ENCODE measurements at regions not wholly inside any gene's neighbourhood (a gene's known extent, or its start where the extent isn't known, plus 50 kb on each side); places are given as distances from the start of the nearest gene placed in this dataset.

DNA sequence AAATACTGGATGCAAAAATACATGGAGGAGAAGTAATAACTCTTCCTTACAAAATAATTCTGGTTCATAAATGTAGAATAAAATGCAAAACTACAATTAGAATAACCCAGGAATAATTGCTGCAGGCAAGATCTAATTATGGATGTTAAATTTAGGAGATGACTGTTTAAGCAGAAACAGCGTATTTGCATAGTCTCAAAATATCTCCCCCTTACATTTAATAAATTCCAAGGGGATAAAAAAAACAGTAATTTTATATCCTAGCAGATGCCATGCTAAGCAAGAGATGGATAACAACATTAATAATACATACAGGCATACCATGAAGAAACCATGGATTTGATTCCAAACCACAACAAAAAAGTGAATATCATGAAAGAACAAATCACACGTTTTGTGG is 1253.1 kb upstream of the MIR17HG start:
- no peak overlapping the region for H3K4me3 ChIP-seq (ENCODE audit: low read depth in 1 of 5, low read length in 5 of 5)
- peaks cover 0 to 7% (median 7%) of the 10 kb centered on the region in 5 donors for H3K9me3 ChIP-seq (ENCODE audit: control insufficient read depth in 5 of 5, low read length in 5 of 5)
- no peak overlapping the region for H3K27ac ChIP-seq (ENCODE audit: low read depth, low read length)
- no peaks in the 10 kb centered on the region for H3K36me3 ChIP-seq (ENCODE audit: control insufficient read depth in 5 of 5, insufficient read depth in 5 of 5, low read length in 5 of 5)
- no peaks in the 10 kb centered on the region for H3K27me3 ChIP-seq (ENCODE audit: control insufficient read depth in 5 of 5, insufficient read depth in 4 of 5, low read length in 5 of 5)
- H3K4me1 ChIP-seq (ENCODE audit: control insufficient read depth in 5 of 5, insufficient read depth in 5 of 5, low read length in 5 of 5): no peaks in the 10 kb centered on the region
- H3K9ac ChIP-seq (ENCODE audit: low read length in 5 of 5): no peak overlapping the region

DNA sequence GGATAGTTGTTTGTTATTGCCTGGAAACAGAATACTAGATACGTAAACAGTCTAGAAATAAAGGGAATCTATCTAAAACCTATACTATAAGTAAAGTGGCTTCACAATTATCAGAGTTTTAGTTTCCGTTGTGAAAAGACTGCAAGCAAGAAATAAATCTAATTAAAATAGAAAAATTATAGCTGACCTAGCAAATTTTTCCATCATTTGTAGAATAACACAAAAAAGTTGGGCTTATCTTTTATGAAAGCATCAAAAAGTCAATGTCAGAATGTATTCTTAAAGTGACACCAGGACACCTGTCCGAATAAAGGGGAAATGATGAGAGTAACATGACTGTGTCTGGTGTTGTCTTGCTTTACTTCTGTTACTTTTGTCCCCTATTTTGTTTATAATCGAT is 1248.9 kb upstream of the MIR17HG start:
- no peak overlapping the region for H3K27ac ChIP-seq (ENCODE audit: low read depth, low read length)
- no peaks in the 10 kb centered on the region for H3K4me1 ChIP-seq (ENCODE audit: control insufficient read depth in 5 of 5, insufficient read depth in 5 of 5, low read length in 5 of 5)
- H3K9ac ChIP-seq (ENCODE audit: low read length in 5 of 5): no peak overlapping the region
- no peaks in the 10 kb centered on the region for H3K36me3 ChIP-seq (ENCODE audit: control insufficient read depth in 5 of 5, insufficient read depth in 5 of 5, low read length in 5 of 5)
- H3K9me3 ChIP-seq (ENCODE audit: control insufficient read depth in 5 of 5, low read length in 5 of 5): peaks cover 0 to 10% (median 7%) of the 10 kb centered on the region in 5 donors
- H3K27me3 ChIP-seq (ENCODE audit: control insufficient read depth in 5 of 5, insufficient read depth in 4 of 5, low read length in 5 of 5): no peaks in the 10 kb centered on the region
- no peak overlapping the region for H3K4me3 ChIP-seq (ENCODE audit: low read depth in 1 of 5, low read length in 5 of 5)

DNA sequence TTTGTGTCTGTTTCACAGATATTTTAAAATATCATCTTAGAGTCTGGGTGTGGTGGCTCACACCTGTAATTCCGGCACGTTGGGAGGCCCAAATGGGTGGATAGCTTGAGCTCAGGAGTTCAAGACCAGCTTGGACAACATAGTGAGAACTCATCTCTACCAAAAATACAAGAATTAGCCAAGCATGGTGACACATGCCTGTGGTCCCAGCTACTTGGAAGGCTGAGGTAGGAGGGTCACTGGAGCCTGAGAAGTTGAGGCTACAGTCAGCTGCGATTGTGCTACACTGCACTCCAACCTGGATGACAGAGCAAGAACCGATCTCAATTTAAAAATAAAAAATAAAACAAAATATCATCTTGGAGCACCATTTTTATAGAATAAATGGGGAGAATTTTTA is 1247.6 kb upstream of the MIR17HG start:
- Histone ChIP-seq H3K9ac (ENCODE audit: low read length in 5 of 5) (no peak overlapping the region), H3K9me3 (ENCODE audit: control insufficient read depth in 5 of 5, low read length in 5 of 5) (peaks cover 0 to 12% (median 7%) of the 10 kb centered on the region in 5 donors), H3K36me3 (ENCODE audit: control insufficient read depth in 5 of 5, insufficient read depth in 5 of 5, low read length in 5 of 5) (no peaks in the 10 kb centered on the region), H3K4me3 (ENCODE audit: low read depth in 1 of 5, low read length in 5 of 5) (no peak overlapping the region), H3K27me3 (ENCODE audit: control insufficient read depth in 5 of 5, insufficient read depth in 4 of 5, low read length in 5 of 5) (no peaks in the 10 kb centered on the region), H3K4me1 (ENCODE audit: control insufficient read depth in 5 of 5, insufficient read depth in 5 of 5, low read length in 5 of 5) (no peaks in the 10 kb centered on the region), H3K27ac (ENCODE audit: low read depth, low read length) (no peak overlapping the region)

DNA sequence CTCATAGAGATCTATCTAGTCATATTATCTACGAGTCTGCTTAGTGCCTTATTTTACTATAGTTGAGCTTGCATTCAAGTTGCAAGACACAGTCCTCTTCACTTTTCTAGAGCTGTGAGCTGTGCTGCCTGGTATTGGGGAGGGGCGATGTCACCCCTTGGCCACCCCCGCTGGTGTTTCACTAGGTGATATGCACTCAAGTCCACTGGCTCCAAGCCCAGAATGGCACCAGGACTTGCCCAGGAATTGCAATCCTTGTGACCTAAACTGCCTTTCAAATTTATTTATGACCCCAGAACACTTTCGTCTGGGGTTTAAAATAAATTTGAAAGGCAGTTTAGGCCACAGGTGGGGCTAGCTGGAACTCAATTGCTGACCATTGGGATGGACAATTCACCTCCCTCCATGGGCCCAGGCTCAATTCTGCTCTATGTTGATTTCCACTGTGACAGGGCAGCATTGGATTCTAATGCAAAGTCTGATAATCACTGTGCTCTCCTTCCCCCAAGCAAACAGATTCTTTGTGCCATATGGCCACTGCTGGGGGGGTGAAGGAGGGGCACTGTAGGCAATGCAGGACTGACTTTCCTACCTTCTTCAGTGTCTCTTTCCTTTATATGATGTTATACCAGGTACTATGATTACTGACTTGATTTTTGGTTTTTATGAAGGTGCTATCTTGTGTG is 1244.2 kb upstream of the MIR17HG start:
- H3K4me1 ChIP-seq (ENCODE audit: control insufficient read depth in 5 of 5, insufficient read depth in 5 of 5, low read length in 5 of 5): no peaks in the 10 kb centered on the region
- H3K27me3 ChIP-seq (ENCODE audit: control insufficient read depth in 5 of 5, insufficient read depth in 4 of 5, low read length in 5 of 5): no peaks in the 10 kb centered on the region
- no peaks in the 10 kb centered on the region for H3K36me3 ChIP-seq (ENCODE audit: control insufficient read depth in 5 of 5, insufficient read depth in 5 of 5, low read length in 5 of 5)
- no peak overlapping the region for H3K27ac ChIP-seq (ENCODE audit: low read depth, low read length)
- no peak overlapping the region for H3K9ac ChIP-seq (ENCODE audit: low read length in 5 of 5)
- H3K9me3 ChIP-seq (ENCODE audit: control insufficient read depth in 5 of 5, low read length in 5 of 5): peaks cover 0 to 7% (median 0%) of the 10 kb centered on the region in 5 donors
- no peak overlapping the region for H3K4me3 ChIP-seq (ENCODE audit: low read depth in 1 of 5, low read length in 5 of 5)

DNA sequence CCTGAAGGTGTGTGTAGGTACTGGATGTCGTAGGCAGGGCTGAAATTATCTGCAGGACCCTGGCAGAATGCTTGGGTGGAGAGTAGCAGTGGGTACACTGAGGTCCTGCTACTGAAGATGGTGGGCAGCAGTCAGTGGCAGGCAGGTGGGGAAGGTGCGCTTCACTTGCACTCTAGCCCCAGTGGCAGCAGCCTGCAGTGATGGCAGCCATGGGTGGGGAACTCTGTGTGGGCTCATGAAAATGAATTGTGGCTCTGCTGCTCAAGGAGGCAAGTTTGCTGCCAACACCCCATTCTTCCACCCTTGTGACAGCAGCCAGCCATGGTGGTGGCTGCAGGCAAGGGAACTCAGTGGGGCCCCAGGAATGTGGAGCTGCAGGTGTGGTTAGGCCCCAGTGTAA is 1242.7 kb upstream of the MIR17HG start:
- H3K36me3 ChIP-seq (ENCODE audit: control insufficient read depth in 5 of 5, insufficient read depth in 5 of 5, low read length in 5 of 5): no peaks in the 10 kb centered on the region
- no peak overlapping the region for H3K4me3 ChIP-seq (ENCODE audit: low read depth in 1 of 5, low read length in 5 of 5)
- H3K27ac ChIP-seq (ENCODE audit: low read depth, low read length): no peak overlapping the region
- H3K4me1 ChIP-seq (ENCODE audit: control insufficient read depth in 5 of 5, insufficient read depth in 5 of 5, low read length in 5 of 5): no peaks in the 10 kb centered on the region
- H3K27me3 ChIP-seq (ENCODE audit: control insufficient read depth in 5 of 5, insufficient read depth in 4 of 5, low read length in 5 of 5): no peaks in the 10 kb centered on the region
- H3K9ac ChIP-seq (ENCODE audit: low read length in 5 of 5): no peak overlapping the region
- peaks cover 0 to 7% (median 0%) of the 10 kb centered on the region in 5 donors for H3K9me3 ChIP-seq (ENCODE audit: control insufficient read depth in 5 of 5, low read length in 5 of 5)

DNA sequence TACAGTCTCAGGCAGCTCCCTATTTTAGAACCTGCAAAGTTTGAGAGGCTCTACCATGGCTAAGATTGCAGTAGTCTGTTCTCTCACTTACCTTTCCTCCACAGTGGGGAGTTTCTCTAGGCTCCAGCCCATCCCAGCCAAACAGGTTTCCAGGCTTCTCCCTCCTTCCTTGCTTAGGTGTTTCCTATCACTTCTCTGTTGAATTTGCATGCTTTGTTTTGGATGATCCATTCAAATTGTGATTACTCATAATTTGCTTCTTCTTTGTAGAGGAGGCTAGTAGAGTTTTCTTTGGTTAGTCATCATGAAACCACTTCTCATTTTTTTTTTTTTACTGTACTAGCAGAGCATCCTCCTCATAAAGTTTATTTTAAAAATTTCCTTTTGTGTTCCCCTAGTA is 1242.2 kb upstream of the MIR17HG start:
- Histone ChIP-seq H3K27ac (ENCODE audit: low read depth, low read length) (no peak overlapping the region), H3K9ac (ENCODE audit: low read length in 5 of 5) (no peak overlapping the region), H3K4me3 (ENCODE audit: low read depth in 1 of 5, low read length in 5 of 5) (no peak overlapping the region), H3K27me3 (ENCODE audit: control insufficient read depth in 5 of 5, insufficient read depth in 4 of 5, low read length in 5 of 5) (no peaks in the 10 kb centered on the region), H3K9me3 (ENCODE audit: control insufficient read depth in 5 of 5, low read length in 5 of 5) (peaks cover 0 to 7% (median 0%) of the 10 kb centered on the region in 5 donors), H3K4me1 (ENCODE audit: control insufficient read depth in 5 of 5, insufficient read depth in 5 of 5, low read length in 5 of 5) (no peaks in the 10 kb centered on the region), H3K36me3 (ENCODE audit: control insufficient read depth in 5 of 5, insufficient read depth in 5 of 5, low read length in 5 of 5) (no peaks in the 10 kb centered on the region)

DNA sequence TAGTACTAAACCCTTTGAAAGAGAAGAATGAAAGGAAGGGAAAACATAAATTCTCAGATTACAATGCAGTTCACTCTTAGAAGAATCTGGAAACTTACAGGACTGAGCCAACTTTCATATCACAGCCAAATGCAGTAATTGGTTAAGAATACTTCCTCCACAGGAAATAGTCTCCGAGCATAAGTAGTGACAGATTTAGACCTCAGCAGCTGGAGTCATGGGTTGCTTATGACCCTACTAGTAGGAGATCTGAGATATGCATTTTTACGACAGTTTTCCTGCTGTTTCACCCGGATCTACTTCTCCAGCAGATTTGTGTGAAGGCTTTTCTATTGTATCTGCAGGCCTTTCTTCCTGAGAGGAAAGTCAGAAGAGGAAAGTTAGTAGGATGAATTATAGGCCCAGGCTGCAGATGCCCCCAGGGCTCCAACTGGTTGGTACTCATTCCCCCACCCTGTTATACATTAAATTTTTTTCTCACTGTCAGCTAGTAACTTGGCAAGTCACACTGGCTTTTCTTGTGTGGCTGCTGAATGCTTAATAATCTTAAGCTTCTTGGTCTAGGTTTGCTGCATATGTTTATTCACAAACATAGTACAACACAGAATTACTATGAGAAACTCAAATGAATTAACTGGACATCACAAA is 1241.5 kb upstream of the MIR17HG start:
- Histone ChIP-seq H3K4me1 (ENCODE audit: control insufficient read depth in 5 of 5, insufficient read depth in 5 of 5, low read length in 5 of 5) (no peaks in the 10 kb centered on the region), H3K27ac (ENCODE audit: low read depth, low read length) (no peak overlapping the region), H3K9ac (ENCODE audit: low read length in 5 of 5) (no peak overlapping the region), H3K27me3 (ENCODE audit: control insufficient read depth in 5 of 5, insufficient read depth in 4 of 5, low read length in 5 of 5) (no peaks in the 10 kb centered on the region), H3K9me3 (ENCODE audit: control insufficient read depth in 5 of 5, low read length in 5 of 5) (peaks cover 0 to 7% (median 0%) of the 10 kb centered on the region in 5 donors), H3K36me3 (ENCODE audit: control insufficient read depth in 5 of 5, insufficient read depth in 5 of 5, low read length in 5 of 5) (no peaks in the 10 kb centered on the region), H3K4me3 (ENCODE audit: low read depth in 1 of 5, low read length in 5 of 5) (no peak overlapping the region)

DNA sequence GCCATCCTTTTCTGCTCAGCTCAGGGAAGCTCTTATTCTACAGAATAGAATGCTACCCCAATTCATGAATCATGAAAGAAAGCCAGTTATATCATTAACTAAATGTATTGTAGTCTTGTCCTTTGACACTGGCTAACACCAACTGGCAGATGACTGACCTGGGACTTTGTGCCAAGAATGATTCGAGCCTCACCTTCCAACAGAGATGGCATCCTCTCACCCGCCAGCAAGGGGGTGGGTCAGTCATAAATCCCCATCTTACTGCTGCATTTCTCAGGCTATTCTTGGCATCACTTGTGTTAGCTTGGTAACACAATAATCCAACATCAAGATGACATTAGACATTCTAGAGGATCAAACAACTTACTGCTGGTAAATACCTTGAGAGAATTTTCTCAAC is 1239.8 kb upstream of the MIR17HG start:
- Histone ChIP-seq H3K9me3 (ENCODE audit: control insufficient read depth in 5 of 5, low read length in 5 of 5) (peaks cover 0 to 7% (median 0%) of the 10 kb centered on the region in 5 donors), H3K36me3 (ENCODE audit: control insufficient read depth in 5 of 5, insufficient read depth in 5 of 5, low read length in 5 of 5) (no peaks in the 10 kb centered on the region), H3K27me3 (ENCODE audit: control insufficient read depth in 5 of 5, insufficient read depth in 4 of 5, low read length in 5 of 5) (no peaks in the 10 kb centered on the region), H3K27ac (ENCODE audit: low read depth, low read length) (no peak overlapping the region), H3K4me1 (ENCODE audit: control insufficient read depth in 5 of 5, insufficient read depth in 5 of 5, low read length in 5 of 5) (no peaks in the 10 kb centered on the region), H3K9ac (ENCODE audit: low read length in 5 of 5) (no peak overlapping the region), H3K4me3 (ENCODE audit: low read depth in 1 of 5, low read length in 5 of 5) (no peak overlapping the region)

DNA sequence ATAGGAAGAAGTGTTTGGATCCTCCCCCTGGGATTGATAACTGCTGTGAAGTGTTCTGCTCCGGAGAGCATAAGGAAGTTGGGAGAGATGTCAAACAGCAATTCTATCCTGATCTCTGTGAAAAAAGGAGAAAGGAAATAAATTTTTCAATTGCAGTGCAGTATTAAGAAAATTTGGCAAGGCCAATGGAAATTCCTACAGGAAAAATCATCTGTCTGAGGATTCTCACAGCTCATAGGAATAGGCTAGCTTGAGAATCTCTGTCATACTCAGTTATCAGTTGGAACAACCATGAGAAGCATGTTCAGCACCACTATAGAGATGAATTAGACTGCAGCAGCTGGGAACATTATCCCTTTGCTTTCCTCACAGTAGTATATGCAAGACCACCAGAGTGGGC is 1238.9 kb upstream of the MIR17HG start:
- Histone ChIP-seq H3K4me3 (ENCODE audit: low read depth in 1 of 5, low read length in 5 of 5) (no peak overlapping the region), H3K36me3 (ENCODE audit: control insufficient read depth in 5 of 5, insufficient read depth in 5 of 5, low read length in 5 of 5) (no peaks in the 10 kb centered on the region), H3K27me3 (ENCODE audit: control insufficient read depth in 5 of 5, insufficient read depth in 4 of 5, low read length in 5 of 5) (no peaks in the 10 kb centered on the region)

DNA sequence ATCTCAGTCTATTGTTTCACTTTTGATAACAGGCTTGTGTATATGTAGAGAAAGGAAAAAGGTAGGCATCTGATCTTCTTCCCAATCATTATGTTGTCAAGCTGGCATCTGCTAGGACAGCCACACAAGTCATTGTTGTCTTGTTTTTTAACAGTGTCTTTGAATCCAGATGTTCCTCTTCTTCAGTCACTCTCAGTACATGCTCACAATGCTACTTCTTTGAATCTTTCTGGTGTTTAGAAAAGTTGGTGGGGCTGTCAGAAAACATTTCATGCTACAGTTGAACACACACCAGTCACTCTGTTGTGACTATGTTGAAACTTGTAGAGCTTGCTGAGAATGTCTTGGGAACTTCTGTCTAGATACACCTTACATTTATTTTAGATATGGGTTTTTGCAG is 1231.4 kb upstream of the MIR17HG start:
- H3K27me3 ChIP-seq (ENCODE audit: control insufficient read depth in 5 of 5, insufficient read depth in 4 of 5, low read length in 5 of 5): no peaks in the 10 kb centered on the region
- no peak overlapping the region for H3K9ac ChIP-seq (ENCODE audit: low read length in 5 of 5)
- H3K4me3 ChIP-seq (ENCODE audit: low read depth in 1 of 5, low read length in 5 of 5): no peak overlapping the region
- H3K4me1 ChIP-seq (ENCODE audit: control insufficient read depth in 5 of 5, insufficient read depth in 5 of 5, low read length in 5 of 5): no peaks in the 10 kb centered on the region
- H3K36me3 ChIP-seq (ENCODE audit: control insufficient read depth in 5 of 5, insufficient read depth in 5 of 5, low read length in 5 of 5): no peaks in the 10 kb centered on the region
- H3K27ac ChIP-seq (ENCODE audit: low read depth, low read length): no peak overlapping the region
- H3K9me3 ChIP-seq (ENCODE audit: control insufficient read depth in 5 of 5, low read length in 5 of 5): no peaks in the 10 kb centered on the region

More for the DNA sequence above, 1238.9 kb upstream of the MIR17HG start:
- no peaks in the 10 kb centered on the region for H3K4me1 ChIP-seq (ENCODE audit: control insufficient read depth in 5 of 5, insufficient read depth in 5 of 5, low read length in 5 of 5)
- no peak overlapping the region for H3K9ac ChIP-seq (ENCODE audit: low read length in 5 of 5)
- no peak overlapping the region for H3K27ac ChIP-seq (ENCODE audit: low read depth, low read length)
- H3K9me3 ChIP-seq (ENCODE audit: control insufficient read depth in 5 of 5, low read length in 5 of 5): peaks cover 0 to 7% (median 0%) of the 10 kb centered on the region in 5 donors

Data from subcutaneous abdominal adipose tissue (tissue), 5 donors.